ENCODE measurements at regions not wholly inside any gene's neighbourhood (a gene's known extent, or its start where the extent isn't known, plus 50 kb on each side); places are given as distances from the start of the nearest gene placed in this dataset.

DNA sequence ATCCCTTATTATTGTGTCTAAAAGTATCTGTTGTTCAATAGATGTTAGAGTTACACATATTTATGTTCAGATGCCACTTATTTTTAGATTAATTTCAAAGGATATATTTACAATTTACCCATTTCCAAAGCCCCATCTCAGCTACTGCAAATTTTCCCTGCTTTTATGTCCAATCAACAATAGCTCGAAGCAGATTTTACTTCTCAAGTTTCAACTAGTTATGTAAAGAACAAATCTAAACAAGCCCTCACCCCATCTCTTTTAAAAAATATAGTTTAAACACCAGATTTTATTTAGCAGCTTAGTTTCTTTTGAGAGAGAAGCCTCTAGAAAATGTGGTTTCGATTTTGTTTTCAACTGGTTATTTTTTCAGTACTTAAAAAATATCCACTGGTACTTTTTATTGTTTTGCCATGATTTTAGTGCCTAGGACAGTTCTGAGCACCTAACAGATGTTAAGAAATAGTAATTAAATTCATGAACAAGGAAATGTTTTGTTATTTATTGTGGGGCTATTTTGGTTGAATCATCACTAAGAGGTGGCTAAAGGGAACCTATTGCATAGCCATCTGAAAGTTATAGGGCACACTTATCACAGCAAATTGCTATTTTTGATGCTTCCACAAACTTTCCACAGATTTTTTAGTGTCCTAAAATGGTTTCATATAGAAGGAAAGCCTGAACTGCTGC lies 96.2 kb upstream of the BMP4 start:
- no peaks in the 10 kb centered on the region for H3K4me1 ChIP-seq (ENCODE audit: low read depth, poor library complexity, severe bottlenecking)
- H3K4me3 ChIP-seq (IDR thresholded peaks at IDR 0.05; ENCODE audit: insufficient read depth, low read depth, low read length) = no peak overlapping the region
- H3K27ac ChIP-seq = no peak overlapping the region
- H2AFZ ChIP-seq (ENCODE audit: low read depth) = no peak overlapping the region
- no peaks in the 10 kb centered on the region for H3K79me2 ChIP-seq (ENCODE audit: insufficient read depth, low read depth)
- H4K20me1 ChIP-seq (ENCODE audit: insufficient read depth) = no peaks in the 10 kb centered on the region
- H3K36me3 ChIP-seq (ENCODE audit: insufficient read depth) = no peaks in the 10 kb centered on the region
- no peaks in the 10 kb centered on the region for H3K27me3 ChIP-seq (ENCODE audit: insufficient read depth, low read depth)
- no peak overlapping the region for H3K9ac ChIP-seq
- no peak for TF ChIP-seq CTCF (conservative IDR thresholded peaks at IDR 0.05; ENCODE audit: low read depth, low read length)
- no peak overlapping the region for H3K4me2 ChIP-seq

GRCh38 chr14:54053386-54053745 lies 96.7 kb upstream of the BMP4 start:
- Histone ChIP-seq H3K4me3 (IDR thresholded peaks at IDR 0.05; ENCODE audit: insufficient read depth, low read depth, low read length) (no peak overlapping the region), H2AFZ (ENCODE audit: low read depth) (no peak overlapping the region), H3K27ac (no peak overlapping the region), H3K27me3 (ENCODE audit: insufficient read depth, low read depth) (no peaks in the 10 kb centered on the region), H3K4me2 (no peak overlapping the region), H3K4me1 (ENCODE audit: low read depth, poor library complexity, severe bottlenecking) (no peaks in the 10 kb centered on the region), H4K20me1 (ENCODE audit: insufficient read depth) (no peaks in the 10 kb centered on the region), H3K79me2 (ENCODE audit: insufficient read depth, low read depth) (no peaks in the 10 kb centered on the region), H3K9ac (no peak overlapping the region), H3K36me3 (ENCODE audit: insufficient read depth) (no peaks in the 10 kb centered on the region)
- no peak for TF ChIP-seq CTCF (conservative IDR thresholded peaks at IDR 0.05; ENCODE audit: low read depth, low read length)

DNA sequence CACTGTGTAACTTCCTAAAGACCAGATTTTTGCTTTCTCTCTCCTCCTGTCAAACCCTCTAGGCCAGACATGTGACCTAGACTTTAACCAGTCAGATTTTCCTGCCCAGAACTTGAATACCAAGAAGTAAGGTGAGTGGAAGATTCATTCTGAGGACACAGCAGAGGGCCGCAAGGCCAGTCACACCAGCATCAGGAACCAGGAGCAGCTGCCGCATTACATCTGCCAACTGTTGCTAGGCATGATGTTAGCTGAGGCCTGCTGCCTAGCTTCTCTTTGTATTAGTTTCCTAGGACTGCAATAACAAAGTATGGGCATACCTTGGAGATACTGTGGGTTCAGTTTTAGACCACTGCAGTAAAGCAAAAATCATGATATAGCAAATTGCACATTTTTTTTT lies 101.9 kb upstream of the BMP4 start:
- Histone ChIP-seq H4K20me1 (ENCODE audit: insufficient read depth) (no peaks in the 10 kb centered on the region), H3K9ac (no peak overlapping the region), H3K79me2 (ENCODE audit: insufficient read depth, low read depth) (no peaks in the 10 kb centered on the region), H3K27ac (no peak overlapping the region), H3K4me2 (no peak overlapping the region), H2AFZ (ENCODE audit: low read depth) (no peak overlapping the region), H3K36me3 (ENCODE audit: insufficient read depth) (no peaks in the 10 kb centered on the region), H3K4me3 (IDR thresholded peaks at IDR 0.05; ENCODE audit: insufficient read depth, low read depth, low read length) (no peak overlapping the region), H3K27me3 (ENCODE audit: insufficient read depth, low read depth) (no peaks in the 10 kb centered on the region), H3K4me1 (ENCODE audit: low read depth, poor library complexity, severe bottlenecking) (no peaks in the 10 kb centered on the region)
- no peak for TF ChIP-seq CTCF (conservative IDR thresholded peaks at IDR 0.05; ENCODE audit: low read depth, low read length)

DNA sequence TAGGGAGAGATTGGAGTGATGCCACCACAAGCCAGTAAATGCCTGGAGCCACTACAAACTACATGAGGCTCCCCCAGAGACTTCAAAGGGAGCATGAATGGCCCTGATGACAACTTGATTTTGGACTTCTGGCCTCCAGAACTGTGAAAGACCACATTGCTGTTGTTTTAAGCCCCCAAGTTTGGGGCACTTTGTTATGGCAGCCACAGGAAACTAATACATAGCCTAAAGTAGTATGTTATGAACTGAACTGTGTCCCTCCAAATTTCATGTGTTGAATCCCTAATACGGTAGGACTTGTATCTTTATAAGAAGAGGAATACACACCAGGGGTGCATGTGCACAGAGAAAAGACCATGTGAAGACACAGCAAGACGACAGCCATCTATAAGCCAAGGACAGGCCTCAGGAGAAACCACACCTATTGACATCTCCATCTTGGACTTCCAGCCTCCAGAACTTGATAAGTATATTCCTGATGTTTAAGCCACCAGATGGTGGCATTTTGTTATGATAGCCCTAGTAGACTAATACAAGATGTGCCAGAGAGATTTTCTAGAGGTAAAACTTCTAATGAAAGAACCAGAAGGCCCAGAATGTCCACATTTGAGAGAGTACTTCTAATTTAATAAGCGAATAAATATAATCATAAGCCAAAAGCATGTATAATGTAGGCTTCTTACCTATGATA lies 127.1 kb upstream of the BMP4 start:
- Histone ChIP-seq H4K20me1 (ENCODE audit: insufficient read depth) (no peaks in the 10 kb centered on the region), H2AFZ (ENCODE audit: low read depth) (no peak overlapping the region), H3K27ac (no peak overlapping the region), H3K4me2 (no peak overlapping the region), H3K36me3 (ENCODE audit: insufficient read depth) (no peaks in the 10 kb centered on the region), H3K4me1 (ENCODE audit: low read depth, poor library complexity, severe bottlenecking) (no peaks in the 10 kb centered on the region), H3K9ac (no peak overlapping the region), H3K27me3 (ENCODE audit: insufficient read depth, low read depth) (no peaks in the 10 kb centered on the region), H3K4me3 (IDR thresholded peaks at IDR 0.05; ENCODE audit: insufficient read depth, low read depth, low read length) (no peak overlapping the region), H3K79me2 (ENCODE audit: insufficient read depth, low read depth) (no peaks in the 10 kb centered on the region)
- TF ChIP-seq CTCF (conservative IDR thresholded peaks at IDR 0.05; ENCODE audit: low read depth, low read length) = no peak

Data from KMS-11 (cell line).